ENCODE measurements at regions not wholly inside any gene's neighbourhood (a gene's known extent, or its start where the extent isn't known, plus 50 kb on each side); places are given as distances from the start of the nearest gene placed in this dataset.

DNA sequence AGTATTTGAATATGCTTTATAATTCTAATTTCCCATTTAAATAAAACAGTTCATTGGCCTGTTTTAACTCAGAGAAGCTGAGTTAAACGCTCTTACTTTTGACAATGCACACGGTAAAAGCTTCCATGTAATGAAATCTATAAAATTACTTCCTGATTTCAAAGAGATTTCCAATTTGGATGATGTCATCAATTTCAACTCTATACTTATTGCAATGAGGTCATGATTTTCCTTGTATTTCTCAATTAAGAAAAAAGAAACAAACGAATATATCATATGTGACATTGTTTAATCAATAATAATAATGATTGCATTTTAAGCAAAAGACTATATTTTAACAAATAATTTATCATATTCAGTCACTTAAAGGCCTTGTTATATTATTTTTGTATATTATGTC lies 926.1 kb upstream of the MANEA start:
- peaks cover 17% of the 10 kb centered on the region for H3K9me3 Mint-ChIP-seq
- H3K4me3 Mint-ChIP-seq = no peak overlapping the region
- H3K36me3 Mint-ChIP-seq (ENCODE audit: low read depth) = no peaks in the 10 kb centered on the region; the same call in 1 of the 2 replicates
- DNase-seq = no peak
- TF ChIP-seq, protein P1, sequence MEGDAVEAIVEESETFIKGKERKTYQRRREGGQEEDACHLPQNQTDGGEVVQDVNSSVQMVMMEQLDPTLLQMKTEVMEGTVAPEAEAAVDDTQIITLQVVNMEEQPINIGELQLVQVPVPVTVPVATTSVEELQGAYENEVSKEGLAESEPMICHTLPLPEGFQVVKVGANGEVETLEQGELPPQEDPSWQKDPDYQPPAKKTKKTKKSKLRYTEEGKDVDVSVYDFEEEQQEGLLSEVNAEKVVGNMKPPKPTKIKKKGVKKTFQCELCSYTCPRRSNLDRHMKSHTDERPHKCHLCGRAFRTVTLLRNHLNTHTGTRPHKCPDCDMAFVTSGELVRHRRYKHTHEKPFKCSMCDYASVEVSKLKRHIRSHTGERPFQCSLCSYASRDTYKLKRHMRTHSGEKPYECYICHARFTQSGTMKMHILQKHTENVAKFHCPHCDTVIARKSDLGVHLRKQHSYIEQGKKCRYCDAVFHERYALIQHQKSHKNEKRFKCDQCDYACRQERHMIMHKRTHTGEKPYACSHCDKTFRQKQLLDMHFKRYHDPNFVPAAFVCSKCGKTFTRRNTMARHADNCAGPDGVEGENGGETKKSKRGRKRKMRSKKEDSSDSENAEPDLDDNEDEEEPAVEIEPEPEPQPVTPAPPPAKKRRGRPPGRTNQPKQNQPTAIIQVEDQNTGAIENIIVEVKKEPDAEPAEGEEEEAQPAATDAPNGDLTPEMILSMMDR (IDR thresholded peaks at IDR 0.05) = no peak
- H3K27ac Mint-ChIP-seq = no peak overlapping the region
- peaks cover 1% of the 10 kb centered on the region; the same call in 1 of the 2 replicates for H3K27me3 Mint-ChIP-seq (ENCODE audit: insufficient read depth)
- H3K4me1 Mint-ChIP-seq (ENCODE audit: low read depth) = no peaks in the 10 kb centered on the region

DNA sequence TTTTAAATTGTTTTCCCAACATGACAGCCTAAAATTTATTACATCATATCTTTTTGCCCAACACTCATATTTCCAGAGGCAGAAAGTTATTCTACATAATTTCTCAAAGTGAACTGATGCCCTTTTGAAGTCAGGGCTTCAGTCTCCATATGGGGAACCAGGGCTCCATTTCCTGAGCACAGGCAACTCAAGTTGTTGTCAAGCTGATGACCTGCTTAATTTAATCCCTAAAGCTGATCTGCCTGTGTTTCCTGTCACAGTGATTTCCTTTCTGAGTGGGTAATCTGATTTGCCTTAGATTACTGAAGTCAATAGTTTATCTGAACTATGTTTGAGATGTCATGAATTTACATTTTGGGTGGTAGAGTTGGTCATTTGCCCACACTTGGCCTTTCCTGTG lies 932.1 kb upstream of the MANEA start:
- Mint-ChIP-seq H3K4me1 (ENCODE audit: low read depth) (no peaks in the 10 kb centered on the region), H3K27me3 (ENCODE audit: insufficient read depth) (no peaks in the 10 kb centered on the region), H3K36me3 (ENCODE audit: low read depth) (no peaks in the 10 kb centered on the region; the same call in 1 of the 2 replicates), H3K27ac (no peak overlapping the region), H3K4me3 (no peak overlapping the region), H3K9me3 (peaks cover 24% of the 10 kb centered on the region)
- DNase-seq = no peak
- TF ChIP-seq, protein P1 (IDR thresholded peaks at IDR 0.05) = no peak

DNA sequence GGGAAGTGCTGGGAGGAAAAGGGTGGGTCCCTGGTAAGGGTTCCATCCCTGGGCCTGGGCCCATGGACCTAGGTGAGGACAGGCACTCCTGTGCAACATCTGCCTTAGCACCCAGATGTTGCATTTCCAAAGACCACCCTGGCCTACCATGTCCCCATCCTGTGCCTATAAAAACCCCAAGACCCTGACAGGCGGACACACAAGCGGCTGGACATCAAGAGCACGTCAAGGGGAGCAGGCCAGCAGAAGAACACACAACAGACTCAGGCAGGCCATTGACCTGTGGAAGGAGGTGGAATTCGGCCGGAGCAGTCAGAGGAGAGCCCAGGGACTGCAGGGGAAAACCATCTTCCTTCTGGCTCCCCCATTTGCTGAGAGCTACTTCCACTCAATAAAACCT lies 937.8 kb upstream of the MANEA start:
- no peak for DNase-seq
- TF ChIP-seq, protein P1 (IDR thresholded peaks at IDR 0.05) = no peak
- Mint-ChIP-seq H3K4me3 (no peak overlapping the region), H3K9me3 (peaks cover 8% of the 10 kb centered on the region; the same call in 1 of the 2 replicates), H3K4me1 (ENCODE audit: low read depth) (no peaks in the 10 kb centered on the region), H3K27ac (no peak overlapping the region), H3K36me3 (ENCODE audit: low read depth) (no peaks in the 10 kb centered on the region), H3K27me3 (ENCODE audit: insufficient read depth) (no peaks in the 10 kb centered on the region)

DNA sequence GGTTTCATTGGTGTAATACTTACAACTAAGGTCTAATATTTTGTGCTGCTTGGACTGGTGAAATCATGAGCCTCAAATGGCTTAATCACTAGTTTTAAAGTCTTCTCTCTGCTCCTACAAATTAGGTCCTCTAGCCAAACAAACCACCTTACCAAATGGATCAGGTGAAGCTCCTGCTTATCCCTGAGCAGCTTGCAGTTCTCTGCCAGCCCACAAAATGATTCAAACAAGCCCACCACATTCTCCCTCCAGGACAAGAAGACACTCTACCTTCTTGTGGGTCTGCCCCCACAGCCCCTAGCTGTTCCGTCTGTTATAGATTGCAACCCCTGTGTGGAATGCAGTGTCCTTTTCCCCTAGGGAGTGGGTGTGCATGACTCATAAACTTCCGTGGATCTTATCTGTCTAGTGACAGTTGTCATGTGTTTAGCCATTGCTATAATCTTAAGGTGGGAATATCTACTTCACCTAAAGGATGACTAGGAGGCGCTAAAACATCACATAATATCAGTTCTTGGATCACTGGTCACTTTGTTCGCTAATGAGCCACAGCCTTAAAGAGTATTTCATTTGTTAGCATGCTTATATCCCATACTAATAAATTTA lies 940.5 kb upstream of the MANEA start:
- Mint-ChIP-seq H3K27me3 (ENCODE audit: insufficient read depth) (no peaks in the 10 kb centered on the region), H3K27ac (no peak overlapping the region), H3K36me3 (ENCODE audit: low read depth) (no peaks in the 10 kb centered on the region), H3K4me1 (ENCODE audit: low read depth) (no peaks in the 10 kb centered on the region), H3K4me3 (no peak overlapping the region), H3K9me3 (peaks cover 8% of the 10 kb centered on the region; the same call in 1 of the 2 replicates)
- TF ChIP-seq, protein P1 (IDR thresholded peaks at IDR 0.05) = no peak
- DNase-seq = no peak

DNA sequence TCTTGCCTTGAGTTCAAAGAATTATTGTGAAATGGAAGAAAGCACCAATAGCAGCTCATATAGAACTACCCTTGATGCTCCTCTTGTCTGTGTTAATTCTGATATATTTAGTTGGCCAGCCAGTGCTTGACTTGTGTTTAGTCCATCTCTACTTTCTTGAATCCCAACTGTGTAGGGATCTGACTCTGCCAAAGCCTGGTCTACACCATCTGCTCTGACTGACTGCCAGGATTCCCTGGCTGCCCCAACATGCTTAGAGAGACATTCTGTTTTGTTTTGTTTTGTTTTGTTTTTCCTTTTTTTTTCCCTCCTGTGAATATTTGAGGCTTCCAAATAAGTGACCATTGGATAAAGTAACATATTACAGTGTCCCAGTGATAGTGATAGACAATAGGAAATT lies 953.7 kb upstream of the MANEA start:
- TF ChIP-seq, protein P1 (IDR thresholded peaks at IDR 0.05) = no peak
- H3K27ac Mint-ChIP-seq = no peak overlapping the region
- DNase-seq = no peak
- H3K36me3 Mint-ChIP-seq (ENCODE audit: low read depth) = no peaks in the 10 kb centered on the region
- H3K4me1 Mint-ChIP-seq (ENCODE audit: low read depth) = no peaks in the 10 kb centered on the region
- H3K27me3 Mint-ChIP-seq (ENCODE audit: insufficient read depth) = no peaks in the 10 kb centered on the region
- H3K9me3 Mint-ChIP-seq = peaks cover 6% of the 10 kb centered on the region; the same call in 1 of the 2 replicates
- no peak overlapping the region for H3K4me3 Mint-ChIP-seq
